SK-N-SH treated with all-trans-retinoic acid at 6 μM for 48 hours (cell line): ENCODE measurements at regions not wholly inside any gene's neighbourhood (a gene's known extent, or its start where the extent isn't known, plus 50 kb on each side); places are given as distances from the start of the nearest gene placed in this dataset.

Experiments
- ATAC-seq: fragments of 200-7000 bp; cut with Tn5 transposase; 3 replicates; pipeline ENCODE4 v1.9.1; 2020; ENCODE audit warnings: mild to moderate bottlenecking, moderate library complexity
- ARNTL ChIP-seq: fragments of 450-650 bp; formaldehyde crosslinking; IDR thresholded peaks from 2 replicates; pipeline ENCODE4 v1.5.0; 2020; ENCODE audit warnings: low read depth, mild to moderate bottlenecking, moderate library complexity, borderline replicate concordance
- BACH2 ChIP-seq: fragments of 250-450 bp; sonication (Bioruptor Pico); IDR thresholded peaks from 2 replicates; pipeline ENCODE4 v1.9.0; 2021; ENCODE audit warnings: mild to moderate bottlenecking, borderline replicate concordance
- CSDC2 ChIP-seq: fragments of 250-450 bp; sonication (Bioruptor Pico); IDR thresholded peaks from 2 replicates; pipeline ENCODE4 v1.5.0; 2020; ENCODE audit warnings: mild to moderate bottlenecking, moderate library complexity
- ESRRG ChIP-seq: fragments of 250-450 bp; sonication (Bioruptor Pico); IDR thresholded peaks from 2 replicates; pipeline ENCODE4 v1.6.1; 2021; ENCODE audit warnings: mild to moderate bottlenecking
- GLIS3 ChIP-seq: fragments of 250-450 bp; sonication (Bioruptor Pico); IDR thresholded peaks from 2 replicates; pipeline ENCODE4 v1.5.0; 2020; ENCODE audit warnings: mild to moderate bottlenecking, moderate library complexity
- OSR1 ChIP-seq: fragments of 250-450 bp; sonication (Bioruptor Pico); IDR thresholded peaks from 2 replicates; pipeline ENCODE4 v1.8.0; 2022; ENCODE audit warnings: moderate library complexity, mild to moderate bottlenecking, inconsistent platforms
- PPARA ChIP-seq: fragments of 250-450 bp; sonication (Bioruptor Pico); IDR thresholded peaks from 2 replicates; pipeline ENCODE4 v1.5.0; 2020; ENCODE audit warnings: mild to moderate bottlenecking, borderline replicate concordance
- SNAI2 ChIP-seq: fragments of 250-450 bp; sonication (Bioruptor Pico); IDR thresholded peaks from 2 replicates; pipeline ENCODE4 v1.5.0; 2020; ENCODE audit warnings: mild to moderate bottlenecking, moderate library complexity
- TCF4 ChIP-seq: fragments of 250-450 bp; sonication (Bioruptor Pico); IDR thresholded peaks from 2 replicates; pipeline ENCODE4 v1.8.0; 2021; ENCODE audit warnings: mild to moderate bottlenecking, moderate library complexity, borderline replicate concordance
- TOX ChIP-seq: fragments of 250-450 bp; sonication (Bioruptor Pico); IDR thresholded peaks from 2 replicates; pipeline ENCODE4 v1.8.0; 2021; ENCODE audit warnings: mild to moderate bottlenecking, moderate library complexity, borderline replicate concordance
- ZFP3 ChIP-seq: fragments of 250-450 bp; sonication (Bioruptor Pico); IDR thresholded peaks from 2 replicates; pipeline ENCODE4 v1.5.0; 2020; ENCODE audit warnings: mild to moderate bottlenecking, moderate library complexity
- ZFP30 ChIP-seq: fragments of 450-650 bp; formaldehyde crosslinking; IDR thresholded peaks from 2 replicates; pipeline ENCODE4 v1.5.0; 2022; ENCODE audit warnings: mild to moderate bottlenecking, moderate library complexity
- ZNF565 ChIP-seq: fragments of 450-650 bp; formaldehyde crosslinking; conservative IDR thresholded peaks from 2 replicates; pipeline ENCODE4 v1.5.0; 2020; ENCODE audit warnings: low read depth, mild to moderate bottlenecking, moderate library complexity
- ZNF70 ChIP-seq: fragments of 450-650 bp; formaldehyde crosslinking; IDR thresholded peaks from 2 replicates; pipeline ENCODE4 v1.5.0; 2020; ENCODE audit warnings: mild to moderate bottlenecking, moderate library complexity
- ZNF8 ChIP-seq: fragments of 450-650 bp; formaldehyde crosslinking; IDR thresholded peaks from 2 replicates; pipeline ENCODE4 v1.5.0; 2020; ENCODE audit warnings: mild to moderate bottlenecking, moderate library complexity
- TF ChIP-seq, protein P1 (sequence below): fragments of 250-450 bp; sonication (Bioruptor Pico); IDR thresholded peaks from 2 replicates; pipeline ENCODE4 v1.5.1; 2021; ENCODE audit warnings: mild to moderate bottlenecking, moderate library complexity
- TF ChIP-seq, protein P2 (sequence below): fragments of 250-450 bp; sonication (Bioruptor Pico); IDR thresholded peaks from 2 replicates; pipeline ENCODE4 v1.5.0; 2020; ENCODE audit warnings: mild to moderate bottlenecking, moderate library complexity
- TF ChIP-seq, protein P3 (sequence below): fragments of 250-450 bp; sonication (Bioruptor Pico); IDR thresholded peaks from 2 replicates; pipeline ENCODE4 v1.5.1; 2020; ENCODE audit warnings: low read depth, mild to moderate bottlenecking, moderate library complexity
- TF ChIP-seq, protein P4 (sequence below): fragments of 250-450 bp; sonication (Bioruptor Pico); IDR thresholded peaks from 2 replicates; pipeline ENCODE4 v1.8.0; 2020; ENCODE audit warnings: mild to moderate bottlenecking, moderate library complexity, borderline replicate concordance
- TF ChIP-seq, protein P5 (sequence below): fragments of 250-450 bp; sonication (Bioruptor Pico); IDR thresholded peaks from 2 replicates; pipeline ENCODE4 v1.8.0; 2021; ENCODE audit warnings: low read depth, mild to moderate bottlenecking, moderate library complexity, borderline replicate concordance

DNA sequence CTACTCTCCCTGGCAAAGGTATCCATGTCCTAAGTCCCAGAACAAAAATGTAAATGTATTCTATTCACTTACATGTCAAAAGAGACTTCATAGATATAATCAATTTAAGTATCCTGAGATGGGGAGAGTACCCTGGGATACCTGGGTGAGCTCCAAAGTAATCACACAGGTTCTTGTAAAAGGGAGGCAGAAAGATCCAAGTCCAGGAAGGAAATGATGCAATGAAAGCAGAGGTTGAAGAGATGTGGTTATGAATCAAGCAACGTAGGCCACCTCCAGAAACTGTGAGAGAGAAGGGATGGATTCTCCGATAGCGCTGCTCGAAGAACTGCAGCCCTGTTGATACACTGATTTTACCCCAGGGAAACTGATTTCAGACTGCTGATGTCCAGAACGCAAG lies 93.9 kb upstream of the VGLL3 start:
- ATAC-seq = no peak
- TF ChIP-seq, protein P1, sequence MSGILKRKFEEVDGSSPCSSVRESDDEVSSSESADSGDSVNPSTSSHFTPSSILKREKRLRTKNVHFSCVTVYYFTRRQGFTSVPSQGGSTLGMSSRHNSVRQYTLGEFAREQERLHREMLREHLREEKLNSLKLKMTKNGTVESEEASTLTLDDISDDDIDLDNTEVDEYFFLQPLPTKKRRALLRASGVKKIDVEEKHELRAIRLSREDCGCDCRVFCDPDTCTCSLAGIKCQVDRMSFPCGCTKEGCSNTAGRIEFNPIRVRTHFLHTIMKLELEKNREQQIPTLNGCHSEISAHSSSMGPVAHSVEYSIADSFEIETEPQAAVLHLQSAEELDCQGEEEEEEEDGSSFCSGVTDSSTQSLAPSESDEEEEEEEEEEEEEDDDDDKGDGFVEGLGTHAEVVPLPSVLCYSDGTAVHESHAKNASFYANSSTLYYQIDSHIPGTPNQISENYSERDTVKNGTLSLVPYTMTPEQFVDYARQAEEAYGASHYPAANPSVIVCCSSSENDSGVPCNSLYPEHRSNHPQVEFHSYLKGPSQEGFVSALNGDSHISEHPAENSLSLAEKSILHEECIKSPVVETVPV (CRISPR knock-in tag) = no peak
- TF ChIP-seq PPARA (CRISPR knock-in tag) = no peak
- TF ChIP-seq ZFP30 (CRISPR knock-in tag) = no peak
- TF ChIP-seq OSR1 = no peak
- TF ChIP-seq, protein P2, sequence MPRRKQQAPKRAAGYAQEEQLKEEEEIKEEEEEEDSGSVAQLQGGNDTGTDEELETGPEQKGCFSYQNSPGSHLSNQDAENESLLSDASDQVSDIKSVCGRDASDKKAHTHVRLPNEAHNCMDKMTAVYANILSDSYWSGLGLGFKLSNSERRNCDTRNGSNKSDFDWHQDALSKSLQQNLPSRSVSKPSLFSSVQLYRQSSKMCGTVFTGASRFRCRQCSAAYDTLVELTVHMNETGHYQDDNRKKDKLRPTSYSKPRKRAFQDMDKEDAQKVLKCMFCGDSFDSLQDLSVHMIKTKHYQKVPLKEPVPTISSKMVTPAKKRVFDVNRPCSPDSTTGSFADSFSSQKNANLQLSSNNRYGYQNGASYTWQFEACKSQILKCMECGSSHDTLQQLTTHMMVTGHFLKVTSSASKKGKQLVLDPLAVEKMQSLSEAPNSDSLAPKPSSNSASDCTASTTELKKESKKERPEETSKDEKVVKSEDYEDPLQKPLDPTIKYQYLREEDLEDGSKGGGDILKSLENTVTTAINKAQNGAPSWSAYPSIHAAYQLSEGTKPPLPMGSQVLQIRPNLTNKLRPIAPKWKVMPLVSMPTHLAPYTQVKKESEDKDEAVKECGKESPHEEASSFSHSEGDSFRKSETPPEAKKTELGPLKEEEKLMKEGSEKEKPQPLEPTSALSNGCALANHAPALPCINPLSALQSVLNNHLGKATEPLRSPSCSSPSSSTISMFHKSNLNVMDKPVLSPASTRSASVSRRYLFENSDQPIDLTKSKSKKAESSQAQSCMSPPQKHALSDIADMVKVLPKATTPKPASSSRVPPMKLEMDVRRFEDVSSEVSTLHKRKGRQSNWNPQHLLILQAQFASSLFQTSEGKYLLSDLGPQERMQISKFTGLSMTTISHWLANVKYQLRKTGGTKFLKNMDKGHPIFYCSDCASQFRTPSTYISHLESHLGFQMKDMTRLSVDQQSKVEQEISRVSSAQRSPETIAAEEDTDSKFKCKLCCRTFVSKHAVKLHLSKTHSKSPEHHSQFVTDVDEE = no peak
- TF ChIP-seq, protein P3, sequence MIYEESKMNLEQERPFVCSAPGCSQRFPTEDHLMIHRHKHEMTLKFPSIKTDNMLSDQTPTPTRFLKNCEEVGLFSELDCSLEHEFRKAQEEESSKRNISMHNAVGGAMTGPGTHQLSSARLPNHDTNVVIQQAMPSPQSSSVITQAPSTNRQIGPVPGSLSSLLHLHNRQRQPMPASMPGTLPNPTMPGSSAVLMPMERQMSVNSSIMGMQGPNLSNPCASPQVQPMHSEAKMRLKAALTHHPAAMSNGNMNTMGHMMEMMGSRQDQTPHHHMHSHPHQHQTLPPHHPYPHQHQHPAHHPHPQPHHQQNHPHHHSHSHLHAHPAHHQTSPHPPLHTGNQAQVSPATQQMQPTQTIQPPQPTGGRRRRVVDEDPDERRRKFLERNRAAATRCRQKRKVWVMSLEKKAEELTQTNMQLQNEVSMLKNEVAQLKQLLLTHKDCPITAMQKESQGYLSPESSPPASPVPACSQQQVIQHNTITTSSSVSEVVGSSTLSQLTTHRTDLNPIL (CRISPR knock-in tag) = no peak
- TF ChIP-seq, all 23 proteins: peak for 0

DNA sequence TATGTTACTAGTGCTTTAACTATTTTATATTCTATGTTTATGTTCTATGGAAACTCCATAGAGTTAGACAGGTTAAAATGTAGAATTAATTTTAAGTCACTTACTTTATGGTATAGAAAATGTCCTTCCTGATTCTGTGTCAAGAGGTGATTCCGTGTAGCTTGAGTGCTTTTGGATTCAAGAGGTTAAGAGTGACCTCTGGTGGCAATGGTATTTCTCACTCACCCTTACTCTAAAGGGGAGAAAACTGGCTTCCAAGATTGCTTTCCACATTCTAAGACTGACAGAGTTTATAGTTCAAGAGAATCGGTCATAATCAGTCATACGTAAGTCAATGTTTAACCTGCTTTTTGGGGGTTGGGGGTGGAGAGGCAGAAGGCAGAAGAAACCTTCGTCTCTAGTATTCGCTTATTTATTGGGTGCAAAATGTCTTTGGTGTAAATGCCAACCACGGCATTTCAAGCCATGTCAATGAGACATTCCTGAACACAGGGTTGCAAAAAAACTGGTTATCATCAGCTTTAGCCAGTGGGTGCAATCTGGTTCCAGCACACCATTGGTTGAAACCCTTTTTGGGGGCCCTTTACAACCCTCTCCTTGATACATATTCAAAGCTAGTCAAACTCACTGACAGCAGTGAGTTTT lies 92.0 kb upstream of the VGLL3 start:
- ATAC-seq = peak; percentile 90
- TF ChIP-seq ZNF70 (CRISPR knock-in tag) (no peak), SNAI2 (CRISPR knock-in tag) (no peak), GLIS3 (CRISPR knock-in tag) (no peak), TOX (no peak), BACH2 (CRISPR knock-in tag) (no peak)

DNA sequence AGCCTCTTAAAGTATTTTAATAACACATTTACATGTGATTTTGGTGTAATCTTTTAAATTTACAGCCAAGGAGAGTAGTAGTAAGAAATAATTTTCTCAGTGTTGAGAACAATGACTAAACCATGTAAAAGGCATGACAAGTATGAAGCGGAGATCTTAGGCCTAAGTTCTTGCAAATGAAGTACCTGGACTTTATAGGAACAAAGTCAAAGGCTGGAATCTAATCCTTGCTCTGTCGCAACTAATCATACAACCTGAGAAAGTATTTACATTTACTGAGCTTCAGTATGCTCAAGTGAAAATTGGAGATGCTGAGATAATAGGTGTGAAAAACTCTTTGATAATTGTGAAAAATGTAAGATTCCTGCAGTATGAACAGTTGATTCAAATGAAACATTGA lies 86.4 kb upstream of the VGLL3 start:
- TF ChIP-seq TCF4 (no peak), PPARA (CRISPR knock-in tag) (no peak), BACH2 (CRISPR knock-in tag) (no peak), ARNTL (CRISPR knock-in tag) (no peak), ZNF565 (CRISPR knock-in tag) (no peak), CSDC2 (CRISPR knock-in tag) (no peak), TOX (no peak), GLIS3 (CRISPR knock-in tag) (no peak), ZNF8 (CRISPR knock-in tag) (no peak), ESRRG (CRISPR knock-in tag) (no peak), ZFP30 (CRISPR knock-in tag) (no peak), SNAI2 (CRISPR knock-in tag) (no peak), ZFP3 (CRISPR knock-in tag) (no peak)
- TF ChIP-seq, protein P4, sequence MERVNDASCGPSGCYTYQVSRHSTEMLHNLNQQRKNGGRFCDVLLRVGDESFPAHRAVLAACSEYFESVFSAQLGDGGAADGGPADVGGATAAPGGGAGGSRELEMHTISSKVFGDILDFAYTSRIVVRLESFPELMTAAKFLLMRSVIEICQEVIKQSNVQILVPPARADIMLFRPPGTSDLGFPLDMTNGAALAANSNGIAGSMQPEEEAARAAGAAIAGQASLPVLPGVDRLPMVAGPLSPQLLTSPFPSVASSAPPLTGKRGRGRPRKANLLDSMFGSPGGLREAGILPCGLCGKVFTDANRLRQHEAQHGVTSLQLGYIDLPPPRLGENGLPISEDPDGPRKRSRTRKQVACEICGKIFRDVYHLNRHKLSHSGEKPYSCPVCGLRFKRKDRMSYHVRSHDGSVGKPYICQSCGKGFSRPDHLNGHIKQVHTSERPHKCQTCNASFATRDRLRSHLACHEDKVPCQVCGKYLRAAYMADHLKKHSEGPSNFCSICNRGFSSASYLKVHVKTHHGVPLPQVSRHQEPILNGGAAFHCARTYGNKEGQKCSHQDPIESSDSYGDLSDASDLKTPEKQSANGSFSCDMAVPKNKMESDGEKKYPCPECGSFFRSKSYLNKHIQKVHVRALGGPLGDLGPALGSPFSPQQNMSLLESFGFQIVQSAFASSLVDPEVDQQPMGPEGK (CRISPR knock-in tag) = no peak
- TF ChIP-seq, protein P5, sequence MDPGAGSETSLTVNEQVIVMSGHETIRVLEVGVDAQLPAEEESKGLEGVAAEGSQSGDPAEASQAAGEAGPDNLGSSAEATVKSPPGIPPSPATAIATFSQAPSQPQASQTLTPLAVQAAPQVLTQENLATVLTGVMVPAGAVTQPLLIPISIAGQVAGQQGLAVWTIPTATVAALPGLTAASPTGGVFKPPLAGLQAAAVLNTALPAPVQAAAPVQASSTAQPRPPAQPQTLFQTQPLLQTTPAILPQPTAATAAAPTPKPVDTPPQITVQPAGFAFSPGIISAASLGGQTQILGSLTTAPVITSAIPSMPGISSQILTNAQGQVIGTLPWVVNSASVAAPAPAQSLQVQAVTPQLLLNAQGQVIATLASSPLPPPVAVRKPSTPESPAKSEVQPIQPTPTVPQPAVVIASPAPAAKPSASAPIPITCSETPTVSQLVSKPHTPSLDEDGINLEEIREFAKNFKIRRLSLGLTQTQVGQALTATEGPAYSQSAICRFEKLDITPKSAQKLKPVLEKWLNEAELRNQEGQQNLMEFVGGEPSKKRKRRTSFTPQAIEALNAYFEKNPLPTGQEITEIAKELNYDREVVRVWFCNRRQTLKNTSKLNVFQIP = no peak
- TF ChIP-seq, protein P1 (CRISPR knock-in tag) = no peak
- TF ChIP-seq, protein P3 (CRISPR knock-in tag) = no peak
- TF ChIP-seq, protein P2 = no peak
- no peak for ATAC-seq
